ENCODE measurements at regions not wholly inside any gene's neighbourhood (a gene's known extent, or its start where the extent isn't known, plus 50 kb on each side); places are given as distances from the start of the nearest gene placed in this dataset.

GRCh38 chr3:153853163-153853562 is 268.0 kb upstream of the ARHGEF26 start:
- Histone ChIP-seq H3K9me3 (ENCODE audit: control extremely low read depth in 1 of 3, control insufficient read depth in 2 of 3, insufficient read depth in 1 of 3, low read length in 2 of 3) (no peaks in the 10 kb centered on the region), H4K20me1 (ENCODE audit: control insufficient read depth, insufficient read depth, low read length, poor library complexity, severe bottlenecking) (no peaks in the 10 kb centered on the region), H3K79me2 (ENCODE audit: control insufficient read depth, insufficient read depth, low read length) (no peaks in the 10 kb centered on the region), H2AFZ (ENCODE audit: insufficient read depth, low read depth, low read length, poor library complexity, severe bottlenecking) (no peak overlapping the region), H3K27ac (ENCODE audit: low read length in 2 of 2) (no peak overlapping the region), H3K4me1 (ENCODE audit: control insufficient read depth in 2 of 2, insufficient read depth in 2 of 2, low read length in 2 of 2) (no peaks in the 10 kb centered on the region), H3K36me3 (replicated peaks in 1 of 2; ENCODE audit: control extremely low read depth in 1 of 2, control insufficient read depth in 1 of 2, extremely low read depth in 1 of 2, insufficient read depth in 2 of 2, low read length in 1 of 2) (no peaks in the 10 kb centered on the region), H3K4me3 (ENCODE audit: control extremely low read depth in 1 of 5, extremely low read depth in 1 of 5, insufficient read depth in 1 of 5, low read depth in 2 of 5, low read length in 4 of 5) (no peak overlapping the region), H3K27me3 (replicated peaks in 1 of 4; ENCODE audit: control extremely low read depth in 1 of 4, control insufficient read depth in 3 of 4, insufficient read depth in 4 of 4, low read length in 3 of 4) (no peaks in the 10 kb centered on the region), H3K4me2 (replicated peaks; ENCODE audit: low read depth, low read length, poor library complexity, severe bottlenecking) (no peak overlapping the region), H3K9ac (ENCODE audit: low read length) (no peak overlapping the region)
- intact Hi-C loops (cut with micrococcal nuclease) = no loop called here
- WGBS (ENCODE audit: insufficient coverage) = no CpG with 5 or more reads among the region's 1 CpG
- ChIA-PET CTCF (no interaction called here), POLR2A (no interaction called here)
- Mint-ChIP-seq H3K4me3 (no peak overlapping the region), H3K9me3 (ENCODE audit: insufficient read depth) (no peaks in the 10 kb centered on the region), H3K4me1 (no peaks in the 10 kb centered on the region), H3K27me3 (no peaks in the 10 kb centered on the region), H3K27ac (no peak overlapping the region)
- no peak for TF ChIP-seq EZH2 (IDR thresholded peaks at IDR 0.05; ENCODE audit: borderline replicate concordance, insufficient read depth, low read depth, low read length, poor library complexity, severe bottlenecking)
- DNase-seq (no peak), ATAC-seq (ENCODE audit: low read depth) (no peak)

GRCh38 chr3:153855772-153856171 is 265.4 kb upstream of the ARHGEF26 start:
- Histone ChIP-seq H3K36me3 (replicated peaks in 1 of 2; ENCODE audit: control extremely low read depth in 1 of 2, control insufficient read depth in 1 of 2, extremely low read depth in 1 of 2, insufficient read depth in 2 of 2, low read length in 1 of 2) (no peaks in the 10 kb centered on the region), H3K9me3 (ENCODE audit: control extremely low read depth in 1 of 3, control insufficient read depth in 2 of 3, insufficient read depth in 1 of 3, low read length in 2 of 3) (no peaks in the 10 kb centered on the region), H3K27ac (ENCODE audit: low read length in 2 of 2) (no peak overlapping the region), H3K4me3 (ENCODE audit: control extremely low read depth in 1 of 5, extremely low read depth in 1 of 5, insufficient read depth in 1 of 5, low read depth in 2 of 5, low read length in 4 of 5) (no peak overlapping the region), H2AFZ (ENCODE audit: insufficient read depth, low read depth, low read length, poor library complexity, severe bottlenecking) (no peak overlapping the region), H3K4me2 (replicated peaks; ENCODE audit: low read depth, low read length, poor library complexity, severe bottlenecking) (no peak overlapping the region), H3K27me3 (replicated peaks in 1 of 4; ENCODE audit: control extremely low read depth in 1 of 4, control insufficient read depth in 3 of 4, insufficient read depth in 4 of 4, low read length in 3 of 4) (no peaks in the 10 kb centered on the region), H3K79me2 (ENCODE audit: control insufficient read depth, insufficient read depth, low read length) (no peaks in the 10 kb centered on the region), H4K20me1 (ENCODE audit: control insufficient read depth, insufficient read depth, low read length, poor library complexity, severe bottlenecking) (no peaks in the 10 kb centered on the region), H3K4me1 (ENCODE audit: control insufficient read depth in 2 of 2, insufficient read depth in 2 of 2, low read length in 2 of 2) (no peaks in the 10 kb centered on the region), H3K9ac (ENCODE audit: low read length) (no peak overlapping the region)
- DNase-seq (no peak), ATAC-seq (ENCODE audit: low read depth) (no peak)
- no peaks in the 10 kb centered on the region for H3K27me3 Mint-ChIP-seq
- ChIA-PET POLR2A (no interaction called here), CTCF (no interaction called here)
- H3K4me1 Mint-ChIP-seq = no peaks in the 10 kb centered on the region
- H3K4me3 Mint-ChIP-seq = no peak overlapping the region
- intact Hi-C loops (cut with micrococcal nuclease) = no loop called here
- WGBS (ENCODE audit: insufficient coverage) = no CpG with 5 or more reads among the region's 1 CpG
- no peak overlapping the region for H3K27ac Mint-ChIP-seq
- no peaks in the 10 kb centered on the region for H3K9me3 Mint-ChIP-seq (ENCODE audit: insufficient read depth)
- TF ChIP-seq, protein P1, sequence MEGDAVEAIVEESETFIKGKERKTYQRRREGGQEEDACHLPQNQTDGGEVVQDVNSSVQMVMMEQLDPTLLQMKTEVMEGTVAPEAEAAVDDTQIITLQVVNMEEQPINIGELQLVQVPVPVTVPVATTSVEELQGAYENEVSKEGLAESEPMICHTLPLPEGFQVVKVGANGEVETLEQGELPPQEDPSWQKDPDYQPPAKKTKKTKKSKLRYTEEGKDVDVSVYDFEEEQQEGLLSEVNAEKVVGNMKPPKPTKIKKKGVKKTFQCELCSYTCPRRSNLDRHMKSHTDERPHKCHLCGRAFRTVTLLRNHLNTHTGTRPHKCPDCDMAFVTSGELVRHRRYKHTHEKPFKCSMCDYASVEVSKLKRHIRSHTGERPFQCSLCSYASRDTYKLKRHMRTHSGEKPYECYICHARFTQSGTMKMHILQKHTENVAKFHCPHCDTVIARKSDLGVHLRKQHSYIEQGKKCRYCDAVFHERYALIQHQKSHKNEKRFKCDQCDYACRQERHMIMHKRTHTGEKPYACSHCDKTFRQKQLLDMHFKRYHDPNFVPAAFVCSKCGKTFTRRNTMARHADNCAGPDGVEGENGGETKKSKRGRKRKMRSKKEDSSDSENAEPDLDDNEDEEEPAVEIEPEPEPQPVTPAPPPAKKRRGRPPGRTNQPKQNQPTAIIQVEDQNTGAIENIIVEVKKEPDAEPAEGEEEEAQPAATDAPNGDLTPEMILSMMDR (IDR thresholded peaks at IDR 0.05) = no peak
- no peak for TF ChIP-seq EZH2 (IDR thresholded peaks at IDR 0.05; ENCODE audit: borderline replicate concordance, insufficient read depth, low read depth, low read length, poor library complexity, severe bottlenecking)
